Stimulated activated CD8-positive, alpha-beta memory T cell treated with anti-CD3 and anti-CD28 coated beads, Interleukin-4, amount 100 ng/mL, for 1 hour (primary cell): ENCODE measurements at regions not wholly inside any gene's neighbourhood (a gene's known extent, or its start where the extent isn't known, plus 50 kb on each side); places are given as distances from the start of the nearest gene placed in this dataset.

Experiments
- DNase-seq, 2 donors: peaks; one replicate each; pipeline ENCODE4 v3.0.0-alpha.2; 2020; ENCODE audit warnings: low read depth in 2 of 2, low spot score in 1 of 2

GRCh38 chr6:20024316-20024673 lies 187.1 kb downstream of the ID4 start:
- no peak for DNase-seq

GRCh38 chr6:20024978-20025377 lies 187.3 kb downstream of the MBOAT1 start:
- DNase-seq, result no peak

- no peak for DNase-seq
Observed at GRCh38 chr6:20025681-20026080, 186.6 kb downstream of the MBOAT1 start.

- no peak for DNase-seq
Observed at GRCh38 chr6:20028143-20028542, 184.1 kb downstream of the MBOAT1 start.

- no peak for DNase-seq
Observed at GRCh38 chr6:20028562-20028961, 183.7 kb downstream of the MBOAT1 start.

- no peak for DNase-seq
Observed at GRCh38 chr6:20029979-20030378, 182.3 kb downstream of the MBOAT1 start.

- DNase-seq, result no peak
Observed at GRCh38 chr6:20031342-20031741, 180.9 kb downstream of the MBOAT1 start.

- DNase-seq, result no peak
Observed at GRCh38 chr6:20033697-20034407, 178.4 kb downstream of the MBOAT1 start.

GRCh38 chr6:20034408-20034769 lies 177.9 kb downstream of the MBOAT1 start:
- no peak for DNase-seq

- DNase-seq, result no peak
Observed at GRCh38 chr6:20036141-20036677, 176.1 kb downstream of the MBOAT1 start.

- no peak for DNase-seq
Observed at GRCh38 chr6:20038410-20039204, 173.7 kb downstream of the MBOAT1 start.

GRCh38 chr6:20044883-20045282 lies 167.4 kb downstream of the MBOAT1 start:
- DNase-seq, result no peak
